Pons (tissue), 1 donor: ENCODE measurements at regions not wholly inside any gene's neighbourhood (a gene's known extent, or its start where the extent isn't known, plus 50 kb on each side); places are given as distances from the start of the nearest gene placed in this dataset.

Source experiments
- DNase-seq: peaks from one replicate; pipeline ENCODE4 v3.0.0-alpha.2; 2016; ENCODE audit warnings: low spot score

- no peak for DNase-seq
These were observed 896.9 kb downstream of the CCSER2 start for GRCh38 chr10:85225311-85225710.

- no peak for DNase-seq
These were observed 898.2 kb downstream of the CCSER2 start for GRCh38 chr10:85226596-85226995.

- no peak for DNase-seq
These were observed 900.3 kb downstream of the CCSER2 start for GRCh38 chr10:85228726-85229125.

- no peak for DNase-seq
These were observed 903.3 kb downstream of the CCSER2 start for GRCh38 chr10:85231534-85232270.

- DNase-seq, result no peak
These were observed 906.9 kb downstream of the CCSER2 start for GRCh38 chr10:85235258-85235657.

- DNase-seq, result no peak
These were observed 910.3 kb downstream of the CCSER2 start for GRCh38 chr10:85238676-85239075.

GRCh38 chr10:85250304-85250703, 921.9 kb downstream of the CCSER2 start:
- no peak for DNase-seq

- no peak for DNase-seq
These were observed 928.1 kb downstream of the CCSER2 start for GRCh38 chr10:85256481-85256880.

GRCh38 chr10:85259908-85260307, 931.5 kb downstream of the CCSER2 start:
- DNase-seq, result no peak

GRCh38 chr10:85262992-85263391, 934.6 kb downstream of the CCSER2 start:
- DNase-seq, result no peak

GRCh38 chr10:85265121-85265520, 936.7 kb downstream of the CCSER2 start:
- DNase-seq, result no peak

- DNase-seq, result no peak
These were observed 938.4 kb downstream of the CCSER2 start for GRCh38 chr10:85266808-85267207.

GRCh38 chr10:85280014-85280413, 951.6 kb downstream of the CCSER2 start:
- no peak for DNase-seq

GRCh38 chr10:85284778-85285770, 956.7 kb downstream of the CCSER2 start:
- no peak for DNase-seq

GRCh38 chr10:85293483-85293882, 965.1 kb downstream of the CCSER2 start:
- no peak for DNase-seq

- DNase-seq, result no peak
These were observed 983.4 kb downstream of the CCSER2 start for GRCh38 chr10:85311613-85312337.

GRCh38 chr10:85315657-85316056, 987.3 kb downstream of the CCSER2 start:
- DNase-seq, result no peak

GRCh38 chr10:85316276-85316675, 987.9 kb downstream of the CCSER2 start:
- no peak for DNase-seq

GRCh38 chr10:85317827-85318226, 989.4 kb downstream of the CCSER2 start:
- DNase-seq, result no peak

- peak; percentile 76 for DNase-seq
These were observed 990.7 kb downstream of the CCSER2 start for GRCh38 chr10:85318809-85319807.

- peak; percentile 81 for DNase-seq
These were observed 991.4 kb downstream of the CCSER2 start for GRCh38 chr10:85319826-85320225.
